Neuronal stem cell (in vitro differentiated cells): ENCODE measurements at regions not wholly inside any gene's neighbourhood (a gene's known extent, or its start where the extent isn't known, plus 50 kb on each side); places are given as distances from the start of the nearest gene placed in this dataset.

Experiments used
- DNase-seq: peaks from one replicate; pipeline ENCODE4 v3.0.0-alpha.2; 2013; ENCODE audit warnings: low spot score
- H2AFZ ChIP-seq: one replicate; pipeline ENCODE4 v1.6.1; 2013; ENCODE audit warnings: mild to moderate bottlenecking, low read length, inconsistent platforms
- H2AK5ac ChIP-seq: 2 replicates; pipeline ENCODE4 v1.6.1; 2013; ENCODE audit warnings: low read depth, mild to moderate bottlenecking, inconsistent platforms, low read length, moderate library complexity, mixed read lengths
- H2BK120ac ChIP-seq: 2 replicates; pipeline ENCODE4 v1.6.1; 2013; ENCODE audit warnings: low read depth, mild to moderate bottlenecking, inconsistent platforms, low read length, moderate library complexity, mixed read lengths
- H2BK12ac ChIP-seq: one replicate; pipeline ENCODE4 v1.6.1; 2013; ENCODE audit warnings: low read length, inconsistent platforms
- H2BK15ac ChIP-seq: 2 replicates; pipeline ENCODE4 v1.6.1; 2013; ENCODE audit warnings: mild to moderate bottlenecking, low read length, inconsistent platforms, mixed read lengths
- H2BK5ac ChIP-seq: one replicate; pipeline ENCODE4 v1.6.1; 2013; ENCODE audit warnings: inconsistent platforms, mild to moderate bottlenecking, low read length, moderate library complexity
- H3K14ac ChIP-seq: one replicate; pipeline ENCODE4 v1.6.1; 2013; ENCODE audit warnings: low read length, inconsistent platforms
- H3K18ac ChIP-seq: 2 replicates; pipeline ENCODE4 v1.6.1; 2013; ENCODE audit warnings: low read length, inconsistent platforms
- H3K23ac ChIP-seq: 2 replicates; pipeline ENCODE4 v1.6.1; 2013; ENCODE audit warnings: low read depth, mild to moderate bottlenecking, mixed read lengths, low read length, inconsistent platforms; ENCODE audit not compliant: poor library complexity
- H3K27ac ChIP-seq: replicated peaks from 3 replicates; pipeline ENCODE4 v1.5.1; 2013; ENCODE audit warnings: low read length, inconsistent platforms
- H3K27me3 ChIP-seq, 3 experiments: 2 replicates each; pipeline ENCODE4 v1.6.1; 2013; ENCODE audit warnings: low read length in 3 of 3, mild to moderate bottlenecking in 2 of 3, inconsistent platforms in 1 of 3, low read depth in 1 of 3, mixed read lengths in 1 of 3, moderate library complexity in 1 of 3; ENCODE audit not compliant: control insufficient read depth in 3 of 3, insufficient read depth in 3 of 3
- H3K36me3 ChIP-seq, 2 donors: replicated peaks in 1 of 2; 2 replicates each; pipeline ENCODE4 v1.6.1; 2013; ENCODE audit warnings: low read length in 2 of 2; ENCODE audit not compliant: control insufficient read depth in 2 of 2, insufficient read depth in 2 of 2
- H3K4ac ChIP-seq: 2 replicates; pipeline ENCODE4 v1.6.1; 2013; ENCODE audit warnings: inconsistent platforms, mild to moderate bottlenecking, low read length, moderate library complexity
- H3K4me1 ChIP-seq, 2 donors: 1 replicate in 1 of 2; 2 replicates in 1 of 2; pipeline ENCODE4 v1.6.1; 2013; ENCODE audit warnings: low read length in 2 of 2, low read depth in 1 of 2; ENCODE audit not compliant: control insufficient read depth in 2 of 2, insufficient read depth in 1 of 2
- H3K4me2 ChIP-seq: one replicate; pipeline ENCODE4 v1.6.1; 2013; ENCODE audit warnings: mild to moderate bottlenecking, low read length, inconsistent platforms; ENCODE audit not compliant: insufficient read depth, poor library complexity, severe bottlenecking
- H3K4me3 ChIP-seq, 2 donors: 2 replicates each; pipeline ENCODE4 v1.5.1; 2013; ENCODE audit warnings: low read length in 2 of 2, mild to moderate bottlenecking in 2 of 2, inconsistent platforms in 1 of 2, moderate library complexity in 1 of 2
- H3K79me1 ChIP-seq: one replicate; pipeline ENCODE4 v1.6.1; 2013; ENCODE audit warnings: low read depth, mild to moderate bottlenecking, inconsistent platforms, low read length, moderate library complexity
- H3K9ac ChIP-seq: one replicate; pipeline ENCODE4 v1.6.1; 2013; ENCODE audit warnings: mild to moderate bottlenecking, low read depth, low read length, inconsistent platforms; ENCODE audit not compliant: poor library complexity
- H3K9me3 ChIP-seq, 2 donors: replicated peaks in 1 of 2; 2 replicates each; pipeline versions ENCODE3 to v1.6.1; 2013; ENCODE audit warnings: low read length in 2 of 2, mild to moderate bottlenecking in 2 of 2, inconsistent platforms in 1 of 2, low read depth in 1 of 2, mixed read lengths in 1 of 2, moderate library complexity in 1 of 2; ENCODE audit not compliant: control insufficient read depth in 2 of 2, insufficient read depth in 1 of 2
- H4K8ac ChIP-seq: one replicate; pipeline ENCODE4 v1.6.1; 2013; ENCODE audit warnings: low read depth, mild to moderate bottlenecking, inconsistent platforms, low read length, moderate library complexity
- H4K91ac ChIP-seq: one replicate; pipeline ENCODE4 v1.6.1; 2013; ENCODE audit warnings: low read length, low read depth, mild to moderate bottlenecking, inconsistent platforms; ENCODE audit not compliant: poor library complexity
- WGBS, 2 donors: extraction: QIAGEN DNeasy Blood & Tissue Kit; methylation state at CpG; one replicate each; pipeline ENCODE4 v1.1.7; 2013; ENCODE audit warnings: missing lambda C conversion rate in 2 of 2, mixed read lengths in 1 of 2; ENCODE audit not compliant: insufficient read length in 2 of 2, insufficient replicate concordance in 1 of 2; ENCODE audit errors: extremely low coverage in 2 of 2; 5-methylcytosine and 5-hydroxymethylcytosine counted together

DNA sequence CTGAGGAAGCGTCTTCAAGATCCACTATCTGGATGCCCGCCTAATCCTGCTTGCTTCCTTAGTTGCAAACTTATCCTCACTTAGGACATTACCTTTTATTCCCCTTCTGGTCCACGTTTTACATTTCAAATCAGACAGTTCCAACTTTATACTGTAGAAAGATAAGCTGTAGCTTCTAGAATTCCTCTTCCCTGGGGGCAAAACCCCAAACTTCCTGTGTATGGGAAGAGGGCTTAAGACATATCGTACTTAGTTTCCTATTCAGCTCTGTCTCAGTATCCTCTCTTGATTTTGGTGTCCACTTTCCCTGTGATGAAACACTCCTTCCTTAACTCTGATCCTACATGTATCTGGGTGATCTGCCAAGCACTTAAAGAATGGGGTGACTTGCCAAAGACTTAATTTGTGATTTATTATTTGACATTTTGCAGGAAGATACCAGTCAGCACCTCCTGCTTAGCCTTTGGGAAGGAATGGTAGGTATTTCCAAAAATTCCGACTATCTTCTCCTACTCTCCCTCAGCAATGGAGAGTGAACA is 245.2 kb downstream of the CDCA7 start:
- Histone ChIP-seq H3K9ac (no peak overlapping the region), H3K9me3 (peaks cover 0 to 30% of the 10 kb centered on the region in 2 donors)

DNA sequence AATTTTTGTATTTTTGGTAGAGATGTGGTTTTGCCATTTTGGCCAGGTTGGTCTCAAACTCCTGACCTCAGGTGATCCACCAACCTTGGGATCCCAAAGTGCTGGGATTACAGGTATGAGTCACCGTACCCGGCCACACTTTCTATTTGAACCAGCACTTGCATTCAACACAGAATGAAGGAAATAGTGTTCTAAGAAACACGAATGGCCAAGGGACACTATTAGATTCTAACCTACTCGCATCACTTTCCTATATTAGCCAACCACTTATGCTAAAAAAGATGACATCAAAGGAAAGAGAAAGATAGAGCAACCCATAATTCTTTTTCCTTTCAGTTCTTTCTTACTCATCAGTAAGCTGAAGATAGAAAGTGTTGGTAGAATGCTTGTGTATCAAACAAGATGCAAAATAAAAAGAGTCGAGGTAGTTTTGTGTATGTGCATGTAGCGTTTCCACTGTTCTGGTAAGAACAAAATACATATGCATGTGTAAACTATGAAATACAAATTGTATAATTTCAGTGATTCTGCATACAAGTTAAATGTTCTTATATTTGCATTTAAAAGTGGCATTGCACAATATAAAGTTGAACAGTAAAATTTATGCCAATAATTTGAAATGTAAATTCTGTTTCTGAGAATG is 247.6 kb downstream of the CDCA7 start:
- H3K9me3 ChIP-seq: peaks cover 0 to 35% of the 10 kb centered on the region in 2 donors
- no peak overlapping the region for H3K4ac ChIP-seq
- H2BK120ac ChIP-seq: no peak overlapping the region
- H3K79me1 ChIP-seq: no peaks in the 10 kb centered on the region
- no peak overlapping the region for H2BK15ac ChIP-seq
- no peak overlapping the region for H2AFZ ChIP-seq
- DNase-seq: no peak
- no CpG with 5 or more reads among the region's 6 CpGs for WGBS, 2 donors
- no peak overlapping the region for H4K91ac ChIP-seq
- no peak overlapping the region for H2AK5ac ChIP-seq
- no peak overlapping the region for H3K14ac ChIP-seq
- H3K27ac ChIP-seq: no peak overlapping the region
- H2BK5ac ChIP-seq: no peak overlapping the region
- no peak overlapping the region for H3K18ac ChIP-seq
- H3K36me3 ChIP-seq: no peaks in the 10 kb centered on the region
- H3K4me1 ChIP-seq: peaks cover 0 to 12% of the 10 kb centered on the region in 2 donors
- no peaks in the 10 kb centered on the region for H3K27me3 ChIP-seq
- H4K8ac ChIP-seq: no peak overlapping the region
- H3K4me2 ChIP-seq: no peak overlapping the region
- H2BK12ac ChIP-seq: no peak overlapping the region
- no peak overlapping the region for H3K9ac ChIP-seq
- H3K4me3 ChIP-seq: no peak overlapping the region
- H3K23ac ChIP-seq: no peak overlapping the region

More for the DNA sequence above, 245.2 kb downstream of the CDCA7 start:
- no peaks in the 10 kb centered on the region for H3K79me1 ChIP-seq
- H3K27me3 ChIP-seq: no peaks in the 10 kb centered on the region
- no peak overlapping the region for H2AFZ ChIP-seq
- H2BK5ac ChIP-seq: no peak overlapping the region
- no peak overlapping the region for H4K91ac ChIP-seq
- no peak for DNase-seq
- H3K4ac ChIP-seq: no peak overlapping the region
- WGBS, 2 donors: no CpG with 5 or more reads among the region's 5 CpGs
- no peaks in the 10 kb centered on the region for H3K4me1 ChIP-seq
- no peak overlapping the region for H3K4me2 ChIP-seq
- H3K18ac ChIP-seq: no peak overlapping the region
- H3K14ac ChIP-seq: no peak overlapping the region
- no peak overlapping the region for H3K27ac ChIP-seq
- H2BK15ac ChIP-seq: no peak overlapping the region
- no peak overlapping the region for H2AK5ac ChIP-seq
- H2BK12ac ChIP-seq: no peak overlapping the region
- no peak overlapping the region for H3K23ac ChIP-seq
- H2BK120ac ChIP-seq: no peak overlapping the region
- H4K8ac ChIP-seq: no peak overlapping the region
- no peaks in the 10 kb centered on the region for H3K36me3 ChIP-seq
- H3K4me3 ChIP-seq: no peak overlapping the region

- WGBS, 2 donors: no CpG with 5 or more reads among the region's 1 CpG
- Histone ChIP-seq H2BK15ac (no peak overlapping the region), H3K27ac (no peak overlapping the region), H2BK12ac (no peak overlapping the region), H3K36me3 (no peaks in the 10 kb centered on the region), H2BK5ac (no peak overlapping the region), H4K91ac (no peak overlapping the region), H3K9me3 (peaks cover 0 to 30% of the 10 kb centered on the region in 2 donors), H4K8ac (no peak overlapping the region), H3K4me2 (no peak overlapping the region), H3K18ac (no peak overlapping the region), H3K23ac (no peak overlapping the region), H3K4ac (no peak overlapping the region), H3K4me1 (peaks cover 2 to 18% of the 10 kb centered on the region in 2 donors), H3K9ac (no peak overlapping the region), H3K14ac (no peak overlapping the region), H2AK5ac (no peak overlapping the region), H3K79me1 (no peaks in the 10 kb centered on the region), H2AFZ (no peak overlapping the region), H3K4me3 (no peak overlapping the region), H2BK120ac (no peak overlapping the region), H3K27me3 (no peaks in the 10 kb centered on the region)
- no peak for DNase-seq
Measured at GRCh38 chr2:173605994-173606393, 251.3 kb downstream of the CDCA7 start.

DNA sequence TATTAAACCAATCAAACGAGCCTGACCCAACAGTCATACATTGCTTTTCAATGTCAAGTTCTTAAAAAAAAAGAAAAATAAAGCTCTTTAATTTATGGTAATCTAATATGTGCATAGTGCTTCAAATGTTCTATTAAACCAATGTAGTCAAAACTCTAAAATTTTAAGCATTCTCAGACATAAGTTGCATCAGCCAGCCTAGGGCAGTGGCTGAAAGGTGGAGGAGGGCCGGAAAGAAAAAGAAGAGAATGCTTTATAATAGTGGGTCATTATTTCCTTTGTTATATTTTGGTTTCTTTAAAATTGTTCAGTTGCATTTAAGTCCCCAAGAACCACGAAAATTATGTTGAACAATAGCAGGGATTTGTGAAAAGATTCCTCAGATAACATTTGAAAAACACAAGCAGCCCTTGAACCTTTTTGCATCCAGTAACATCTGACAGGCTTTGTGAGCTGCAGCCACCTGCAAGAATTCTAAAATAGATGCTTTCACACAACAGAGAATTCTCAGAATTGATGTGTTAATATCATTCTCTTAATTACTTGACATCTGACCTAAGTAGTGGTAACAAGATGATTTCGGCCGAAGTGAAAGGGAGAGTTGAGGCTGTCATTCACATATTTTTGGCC is 252.1 kb downstream of the CDCA7 start:
- H3K4me3 ChIP-seq: no peak overlapping the region
- H3K23ac ChIP-seq: no peak overlapping the region
- no peak overlapping the region for H4K91ac ChIP-seq
- H2BK15ac ChIP-seq: no peak overlapping the region
- no peak overlapping the region for H2BK12ac ChIP-seq
- no peak overlapping the region for H2BK5ac ChIP-seq
- H3K4ac ChIP-seq: no peak overlapping the region
- no peak overlapping the region for H3K14ac ChIP-seq
- WGBS, 2 donors: no CpG with 5 or more reads among the region's 5 CpGs
- no peak overlapping the region for H3K9ac ChIP-seq
- H3K18ac ChIP-seq: no peak overlapping the region
- DNase-seq: no peak
- H3K4me1 ChIP-seq: peaks cover 2 to 18% of the 10 kb centered on the region in 2 donors
- H2AFZ ChIP-seq: no peak overlapping the region
- H3K4me2 ChIP-seq: no peak overlapping the region
- H3K9me3 ChIP-seq: peaks cover 0 to 24% of the 10 kb centered on the region in 2 donors
- H2BK120ac ChIP-seq: no peak overlapping the region
- H3K36me3 ChIP-seq: no peaks in the 10 kb centered on the region
- no peaks in the 10 kb centered on the region for H3K27me3 ChIP-seq
- no peaks in the 10 kb centered on the region for H3K79me1 ChIP-seq
- H4K8ac ChIP-seq: no peak overlapping the region
- no peak overlapping the region for H2AK5ac ChIP-seq
- H3K27ac ChIP-seq: no peak overlapping the region
